Stimulated activated CD4-positive, alpha-beta T cell treated with anti-CD3 and anti-CD28 coated beads, Interleukin-12 subunit alpha, Interleukin-12 subunit beta, amount 100 ng/mL, for 48 hours (primary cell): ENCODE measurements at regions not wholly inside any gene's neighbourhood (a gene's known extent, or its start where the extent isn't known, plus 50 kb on each side); places are given as distances from the start of the nearest gene placed in this dataset.

Experiments used
- DNase-seq, 3 donors: peaks; one replicate each; pipeline ENCODE4 v3.0.0-alpha.2; 2020; ENCODE audit warnings: low read depth in 2 of 3, low spot score in 1 of 3

DNA sequence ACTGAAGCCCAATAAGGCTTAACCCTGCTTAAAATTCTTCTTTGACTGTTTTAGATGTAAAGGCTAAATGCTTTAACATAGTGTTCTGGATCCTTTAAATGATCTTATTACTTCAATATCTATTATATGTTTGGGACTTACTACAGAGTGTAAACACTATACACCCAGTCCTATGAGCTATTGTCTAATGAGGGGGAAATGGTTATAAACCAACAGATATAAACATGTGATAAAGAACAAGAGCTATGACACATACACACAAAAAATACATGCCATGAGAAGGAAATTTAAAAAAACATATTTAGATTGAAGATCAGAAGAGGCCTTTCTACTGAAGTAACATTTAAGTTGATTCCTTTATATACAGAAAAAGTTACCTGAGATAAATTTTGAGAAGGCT is 505.1 kb downstream of the FOXG1 start:
- no peak for DNase-seq

GRCh38 chr14:29273513-29273912 is 506.9 kb downstream of the FOXG1 start:
- no peak for DNase-seq

GRCh38 chr14:29274890-29275596 is 508.5 kb downstream of the FOXG1 start:
- DNase-seq: no peak

DNA sequence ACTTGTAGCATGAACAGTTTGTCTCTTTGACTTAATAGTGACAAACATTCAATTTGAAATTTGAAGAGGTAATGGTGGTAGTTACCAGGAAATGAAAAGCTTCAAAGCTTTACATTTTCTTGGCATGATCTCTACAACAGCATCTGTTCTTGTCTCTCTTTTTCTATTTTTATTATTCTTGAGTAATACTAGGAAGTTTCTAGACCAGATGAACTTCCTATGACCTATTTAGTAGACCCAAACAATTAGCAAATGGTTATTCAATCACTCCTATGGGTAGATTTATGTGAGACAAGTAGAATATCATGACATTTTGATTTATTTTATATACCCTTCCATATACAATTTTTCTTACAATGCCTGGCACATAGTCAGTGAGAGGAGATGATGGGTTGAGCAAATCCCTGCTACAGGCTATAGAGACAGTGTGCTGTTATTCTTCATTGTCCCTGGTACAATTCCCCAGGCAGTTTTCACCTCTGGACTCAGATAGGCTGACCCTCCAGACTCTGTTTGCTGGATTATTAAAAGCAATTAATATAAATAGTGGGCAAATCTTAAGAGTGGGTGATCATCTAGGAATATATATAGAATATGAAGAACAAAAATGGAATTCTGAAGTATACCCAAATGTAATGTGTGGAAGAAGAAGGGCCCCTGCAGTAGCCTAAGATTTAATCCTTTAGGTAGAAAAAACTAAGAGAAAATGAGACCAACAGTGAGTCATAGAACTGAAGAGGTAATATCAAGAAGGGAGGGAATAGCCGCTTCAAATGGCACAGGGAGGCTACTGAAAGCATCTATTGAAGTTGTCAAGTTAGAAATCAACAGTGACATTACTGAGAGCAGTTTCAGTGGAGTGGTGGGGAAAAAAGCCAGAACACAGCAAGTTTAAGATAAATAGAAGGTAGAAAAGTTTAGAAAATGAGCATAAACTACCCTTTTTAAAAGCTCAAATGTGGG is 512.0 kb downstream of the FOXG1 start:
- no peak for DNase-seq

DNA sequence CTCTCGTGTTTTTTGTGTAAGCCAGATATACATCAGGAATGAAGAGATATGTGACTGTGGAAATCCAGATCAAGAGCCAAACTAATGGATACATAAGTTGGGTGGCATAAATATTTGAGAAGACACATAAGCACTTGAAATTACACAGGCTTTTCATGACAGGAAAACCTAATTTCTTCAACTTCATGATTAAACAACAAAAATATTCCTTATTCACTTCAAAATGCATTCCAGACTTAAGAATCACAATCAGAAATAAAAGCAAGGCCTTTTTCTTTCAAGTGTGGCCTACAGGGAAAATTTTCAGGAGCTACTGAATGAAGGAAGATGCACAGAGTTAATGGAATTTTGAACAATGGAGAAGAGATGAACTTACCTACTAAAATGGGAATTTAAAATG is 515.6 kb downstream of the FOXG1 start:
- no peak for DNase-seq

GRCh38 chr14:29290441-29290840 is 523.9 kb downstream of the FOXG1 start:
- no peak for DNase-seq

DNA sequence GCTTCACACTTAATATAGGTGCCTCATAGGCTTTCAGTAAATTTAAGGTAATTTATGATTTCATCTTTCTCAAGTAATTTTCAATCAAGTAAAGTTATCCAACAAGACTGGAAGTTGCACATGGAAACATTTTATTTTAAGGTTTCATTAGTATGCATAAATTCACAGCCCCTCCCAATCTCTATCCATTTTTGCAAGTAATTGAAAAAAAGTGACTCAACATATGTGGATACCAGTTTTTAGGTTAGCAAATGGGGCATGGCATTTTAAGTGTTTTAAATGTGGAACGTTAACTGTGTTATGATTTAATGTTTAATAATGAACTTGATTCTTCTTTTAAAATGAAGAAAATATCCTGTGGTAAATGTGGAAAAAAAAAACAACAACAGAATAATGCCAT is 532.8 kb downstream of the FOXG1 start:
- no peak for DNase-seq

DNA sequence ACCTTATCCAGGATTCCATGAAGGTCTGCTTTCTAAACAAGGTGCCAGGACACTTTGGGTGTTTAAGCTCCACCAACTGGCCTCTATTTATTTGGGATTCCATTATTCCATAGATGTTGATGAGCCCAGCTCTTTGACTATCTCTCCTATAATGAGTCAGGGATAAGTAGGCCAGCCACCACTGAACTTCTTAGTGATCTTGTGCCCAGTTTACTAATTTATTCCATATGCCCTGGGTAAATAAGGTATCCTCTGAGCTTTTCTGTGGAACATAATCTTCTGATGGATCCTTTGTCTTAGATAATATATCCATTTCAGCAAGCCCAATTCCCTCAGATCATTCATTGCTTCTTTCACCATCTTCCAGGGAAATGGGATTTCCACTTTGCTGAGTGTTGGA is 535.0 kb downstream of the FOXG1 start:
- DNase-seq: no peak

GRCh38 chr14:29310210-29310609 is 543.6 kb downstream of the FOXG1 start:
- DNase-seq: no peak

GRCh38 chr14:29310757-29311156 is 544.2 kb downstream of the FOXG1 start:
- DNase-seq: no peak

DNA sequence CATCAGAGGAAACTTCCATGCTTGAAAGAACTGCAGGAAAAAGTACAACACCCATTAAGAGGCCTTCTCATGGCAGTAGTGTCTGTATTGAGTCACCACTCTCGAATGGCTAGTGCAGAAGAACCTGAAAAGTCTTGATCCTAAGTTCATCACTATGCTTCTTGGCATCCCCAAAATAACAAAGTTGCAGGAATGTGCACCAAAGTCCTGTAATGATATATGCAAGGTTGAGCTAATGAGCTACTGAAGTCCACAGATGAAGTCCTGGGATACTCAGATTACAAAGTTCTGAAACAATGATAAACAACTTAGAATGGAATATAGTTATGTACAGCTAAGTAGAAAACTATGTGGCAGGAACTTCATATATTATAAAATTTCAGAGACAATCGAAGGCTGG is 545.4 kb downstream of the FOXG1 start:
- no peak for DNase-seq

- no peak for DNase-seq
These were observed 550.3 kb downstream of the FOXG1 start for GRCh38 chr14:29316936-29317335.

DNA sequence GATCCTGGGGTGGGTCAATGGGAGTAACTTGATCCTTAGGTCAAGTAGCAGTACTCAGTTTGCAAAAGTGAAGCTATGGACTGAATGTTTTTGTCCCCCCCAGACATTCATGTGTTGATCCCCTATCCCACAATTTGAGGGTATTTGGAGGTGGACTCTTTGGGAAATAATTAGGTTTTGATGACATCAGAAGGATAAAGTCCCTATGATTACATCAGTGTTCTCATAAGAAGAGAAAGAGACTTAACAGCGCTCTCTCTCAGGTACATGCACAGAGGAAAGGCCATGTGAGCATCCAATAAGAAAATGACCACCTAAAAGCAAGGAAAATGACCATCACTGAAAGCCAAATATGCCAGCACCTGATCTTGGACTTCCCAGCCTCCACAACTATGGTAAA is 550.8 kb downstream of the FOXG1 start:
- no peak for DNase-seq

GRCh38 chr14:29320286-29320685 is 553.7 kb downstream of the FOXG1 start:
- no peak for DNase-seq

DNA sequence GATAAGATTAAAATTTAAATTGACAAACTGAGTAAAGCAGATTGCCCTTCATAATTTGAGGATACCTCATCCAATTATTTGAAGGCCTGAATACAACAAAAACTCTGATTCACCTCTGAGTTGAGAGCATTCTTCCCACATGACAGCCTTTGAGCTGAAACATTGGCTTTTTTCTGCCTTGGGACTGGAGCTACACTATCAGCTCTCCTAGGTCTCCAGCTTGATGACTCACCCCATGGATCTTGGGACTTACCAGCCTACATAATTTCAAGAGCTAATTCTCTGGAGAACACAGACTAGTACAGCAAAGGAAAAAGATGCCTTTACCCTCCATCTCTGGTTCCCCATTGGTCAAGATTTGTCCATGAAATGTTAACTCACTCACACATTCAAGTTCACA is 555.1 kb downstream of the FOXG1 start:
- no peak for DNase-seq

DNA sequence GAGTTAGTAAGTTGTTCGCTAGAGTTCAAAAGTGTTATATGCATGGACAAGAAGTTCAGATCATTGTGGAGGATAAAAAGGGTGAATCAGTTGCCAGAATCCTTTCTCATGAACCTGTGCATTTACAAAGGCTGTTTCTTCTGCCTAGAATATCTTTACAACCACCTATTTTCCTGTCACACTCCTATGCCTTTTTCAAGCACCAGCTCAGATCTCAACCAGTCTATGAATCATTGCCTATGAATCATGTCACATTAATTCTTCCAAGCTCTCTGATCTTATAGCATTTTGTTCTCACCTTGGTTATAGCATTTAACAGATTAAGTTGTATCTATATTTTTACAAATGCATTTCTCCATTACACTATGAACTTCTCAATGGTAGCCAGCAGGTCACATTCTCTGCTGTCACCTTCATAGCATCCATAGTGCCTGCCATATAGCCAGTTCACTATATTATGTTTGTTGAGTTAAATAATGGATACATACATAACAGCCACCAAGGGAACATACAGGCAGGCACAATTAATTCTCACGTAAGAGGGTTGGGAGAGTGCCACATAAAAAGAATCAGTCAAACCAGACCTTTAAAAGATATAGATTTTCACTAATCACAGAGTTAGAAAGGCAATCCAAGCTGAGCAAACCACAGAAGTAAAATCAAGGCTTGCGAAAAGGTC is 573.0 kb downstream of the FOXG1 start:
- no peak for DNase-seq

- no peak for DNase-seq
These were observed 579.1 kb downstream of the PRKD1 start for GRCh38 chr14:29348504-29348903.

- DNase-seq: no peak
These were observed 577.2 kb downstream of the PRKD1 start for GRCh38 chr14:29350496-29350895.

DNA sequence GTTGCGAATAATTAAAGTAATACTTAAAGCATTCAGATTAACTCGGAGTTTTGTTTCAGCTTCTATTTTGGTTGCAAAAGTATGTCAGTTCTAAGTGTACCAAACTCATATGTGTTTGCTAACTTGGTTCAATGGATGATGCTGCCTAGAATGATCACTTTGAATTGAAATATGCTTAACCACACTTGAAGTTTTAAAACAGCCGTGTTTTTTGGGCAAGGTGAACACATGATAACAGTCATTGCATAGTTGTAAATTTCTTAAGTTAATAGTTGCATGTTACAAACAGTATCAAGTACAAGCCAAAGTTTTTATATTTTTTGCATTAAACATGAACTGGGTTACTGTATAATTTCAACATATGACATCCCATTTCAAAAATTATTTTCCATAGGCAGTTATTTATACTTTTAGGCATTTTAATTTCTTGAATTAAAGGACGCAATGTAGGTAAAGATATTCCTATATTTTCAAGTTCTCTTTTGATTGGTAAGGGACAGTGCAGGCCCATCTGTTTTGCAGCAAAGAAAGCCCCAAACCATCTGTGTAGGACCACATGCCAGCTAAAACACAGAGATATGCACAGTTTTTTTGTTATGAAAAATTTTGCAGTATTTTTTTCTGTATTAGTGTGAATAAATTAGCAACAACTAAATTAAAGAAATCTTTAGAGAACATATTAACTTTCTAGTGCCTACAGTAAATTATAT is 575.5 kb downstream of the PRKD1 start:
- no peak for DNase-seq

DNA sequence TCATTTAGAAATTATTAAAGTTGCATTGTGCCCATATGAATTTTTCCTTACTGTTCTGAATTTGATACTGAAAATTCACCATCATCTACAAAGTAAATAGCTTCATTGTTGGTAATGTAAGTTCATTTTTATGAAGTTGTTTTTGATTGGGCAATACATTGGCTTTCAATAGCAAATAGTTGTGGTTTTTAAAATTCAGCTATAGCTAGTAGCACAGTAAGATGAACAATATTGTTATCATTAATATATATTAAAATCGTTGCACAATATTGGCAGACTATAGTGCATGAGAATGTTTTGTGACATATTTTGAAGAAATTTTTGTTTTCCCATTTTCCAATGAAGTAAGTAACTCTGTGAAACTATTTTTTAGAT is 575.0 kb downstream of the PRKD1 start:
- no peak for DNase-seq

DNA sequence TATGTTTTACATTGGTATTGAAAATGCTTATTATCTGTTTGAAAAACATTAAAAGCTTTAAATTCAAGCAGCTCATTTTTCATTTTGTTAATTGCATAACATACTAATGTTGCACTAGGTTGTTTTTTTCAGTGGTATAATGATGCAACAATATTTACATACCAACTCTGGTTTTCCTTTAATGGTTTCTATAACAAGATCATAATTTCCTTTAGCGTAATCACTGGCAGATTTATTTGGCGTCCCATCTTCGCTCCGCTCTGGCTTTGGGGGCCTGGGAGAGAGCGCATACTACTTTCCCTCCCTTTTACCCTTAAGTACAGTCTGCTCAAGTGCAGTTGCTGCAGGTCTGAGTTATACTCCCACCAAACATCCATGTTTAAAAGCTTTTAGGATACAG is 574.1 kb downstream of the PRKD1 start:
- no peak for DNase-seq
